ENCODE measurements at regions not wholly inside any gene's neighbourhood (a gene's known extent, or its start where the extent isn't known, plus 50 kb on each side); places are given as distances from the start of the nearest gene placed in this dataset.

GRCh38 chr7:109259151-109259550, 689.5 kb downstream of the DNAJB9 start:
- TF ChIP-seq KLF9 (CRISPR knock-in tag; IDR thresholded peaks at IDR 0.05; ENCODE audit: low read depth) (no peak), SMAD3 (CRISPR knock-in tag; IDR thresholded peaks at IDR 0.05) (no peak), ATF3 (CRISPR knock-in tag; IDR thresholded peaks at IDR 0.05) (no peak), POLR2A (IDR thresholded peaks at IDR 0.05; ENCODE audit: insufficient read depth in 1 of 2, low read depth in 2 of 2, low read length in 2 of 2) (no peak), HCFC1 (IDR thresholded peaks at IDR 0.05; ENCODE audit: low read depth, low read length) (no peak), NFYB (CRISPR knock-in tag; IDR thresholded peaks at IDR 0.05) (no peak), ZNF567 (CRISPR knock-in tag; IDR thresholded peaks at IDR 0.05; ENCODE audit: borderline replicate concordance) (no peak), SRF (IDR thresholded peaks at IDR 0.05; ENCODE audit: low read depth, low read length) (no peak), ZNF687 (CRISPR knock-in tag; IDR thresholded peaks at IDR 0.05) (no peak)
